HG02678 (cell line): ENCODE measurements at regions not wholly inside any gene's neighbourhood (a gene's known extent, or its start where the extent isn't known, plus 50 kb on each side); places are given as distances from the start of the nearest gene placed in this dataset.
A peak's percentile ranks its signal among the peaks of the same experiment; 100 is the strongest.

ENCODE experiments used
- ATAC-seq: cut with Tn5 transposase; IDR thresholded peaks from one replicate; pipeline ENCODE4 v1.9.1; 2021; ENCODE audit warnings: mild to moderate bottlenecking, moderate library complexity; ENCODE audit not compliant: unreplicated experiment

DNA sequence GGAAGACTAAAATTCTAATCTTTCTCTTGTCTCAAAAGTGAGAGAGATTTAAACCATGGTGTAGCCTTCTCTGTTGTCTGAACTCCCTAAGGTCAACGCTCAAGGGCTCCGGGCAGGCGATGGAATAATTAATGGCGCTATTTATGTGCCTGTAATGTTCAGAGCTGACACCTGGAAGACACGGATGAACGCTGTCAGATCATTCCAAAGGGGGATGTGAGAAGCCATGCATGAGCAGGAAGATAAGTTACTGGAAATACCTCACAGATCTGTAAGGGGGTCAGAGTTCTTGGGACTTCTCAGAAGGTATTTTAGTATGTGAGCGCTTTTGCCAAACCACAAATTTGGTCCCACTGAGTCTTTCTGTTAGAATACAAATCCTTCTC, 73.3 kb upstream of the MTPN start:
- ATAC-seq: no peak

DNA sequence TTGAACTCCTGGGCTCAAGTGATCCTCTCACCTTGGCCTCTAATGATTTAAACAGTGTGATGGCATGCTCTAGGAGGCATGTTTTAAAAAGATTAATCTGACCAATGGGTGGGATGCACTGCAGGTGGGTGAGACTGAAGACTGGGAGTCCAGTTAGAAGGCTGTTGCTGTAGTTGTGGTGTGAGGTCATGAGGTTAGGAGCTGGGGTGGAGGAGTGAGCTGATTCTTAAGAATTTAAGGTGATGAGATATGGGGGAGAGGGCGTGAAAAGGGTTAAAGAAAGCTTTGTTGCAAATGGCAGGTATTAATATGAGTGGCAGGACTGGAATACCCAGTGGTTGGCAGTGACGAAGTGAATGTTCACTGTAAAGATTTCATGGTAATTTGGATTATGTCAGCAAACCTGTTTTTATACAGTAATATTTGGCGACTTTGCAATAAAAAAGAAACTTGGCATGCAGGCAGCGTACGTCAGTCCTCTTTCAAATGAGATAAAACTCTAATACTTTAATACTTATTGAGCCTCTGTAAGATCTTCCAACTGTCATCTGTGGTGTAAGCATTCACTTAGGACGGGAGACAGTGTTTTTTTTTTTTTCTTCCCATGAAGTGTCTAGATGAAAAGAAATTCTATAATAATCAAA, 72.8 kb upstream of the MTPN start:
- ATAC-seq: no peak

- no peak for ATAC-seq
Measured at GRCh38 chr7:136049117-136049516, 72.0 kb upstream of the MTPN start.

GRCh38 chr7:136046548-136046947, 69.4 kb upstream of the MTPN start:
- no peak for ATAC-seq

DNA sequence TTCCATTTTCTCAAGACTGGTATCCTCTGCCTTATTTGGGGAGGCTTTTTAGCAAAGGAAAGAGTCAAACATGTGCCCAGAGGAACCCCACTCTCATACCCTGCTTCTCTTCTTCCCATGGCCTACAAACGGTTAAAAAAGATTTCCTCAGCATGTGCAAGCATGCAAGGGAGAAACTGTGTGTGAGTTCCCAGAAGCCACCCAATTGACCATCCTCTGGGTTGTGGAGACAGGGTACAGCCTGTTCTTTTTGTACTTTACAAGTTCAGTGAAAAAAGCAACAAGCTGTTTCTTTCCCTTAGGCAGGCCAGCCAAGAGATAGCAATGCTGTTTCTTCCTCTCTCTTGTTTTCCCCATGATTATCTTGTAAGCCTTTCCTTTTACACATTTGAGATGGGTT, 68.8 kb upstream of the MTPN start:
- ATAC-seq: no peak

DNA sequence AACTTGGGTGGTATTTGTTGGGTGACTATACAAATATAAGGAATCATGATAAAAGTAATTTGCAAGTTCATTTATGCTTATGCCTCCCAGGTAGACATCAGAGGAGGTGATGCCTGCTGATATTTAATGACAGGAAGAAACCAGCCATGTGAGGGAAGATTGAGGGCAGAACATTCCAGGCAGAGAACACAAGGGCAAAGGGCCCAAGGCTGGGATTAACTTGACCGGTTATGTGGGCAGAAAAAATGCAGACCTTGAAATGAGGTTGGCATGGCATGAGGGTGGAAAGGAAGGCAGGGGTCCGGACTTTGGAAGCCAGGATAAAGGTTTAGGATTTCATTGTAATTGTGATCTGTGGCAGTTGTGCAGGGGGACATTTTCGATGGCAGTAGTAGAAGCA, 68.0 kb upstream of the MTPN start:
- no peak for ATAC-seq

GRCh38 chr7:136039577-136040345, 62.6 kb upstream of the MTPN start:
- no peak for ATAC-seq

DNA sequence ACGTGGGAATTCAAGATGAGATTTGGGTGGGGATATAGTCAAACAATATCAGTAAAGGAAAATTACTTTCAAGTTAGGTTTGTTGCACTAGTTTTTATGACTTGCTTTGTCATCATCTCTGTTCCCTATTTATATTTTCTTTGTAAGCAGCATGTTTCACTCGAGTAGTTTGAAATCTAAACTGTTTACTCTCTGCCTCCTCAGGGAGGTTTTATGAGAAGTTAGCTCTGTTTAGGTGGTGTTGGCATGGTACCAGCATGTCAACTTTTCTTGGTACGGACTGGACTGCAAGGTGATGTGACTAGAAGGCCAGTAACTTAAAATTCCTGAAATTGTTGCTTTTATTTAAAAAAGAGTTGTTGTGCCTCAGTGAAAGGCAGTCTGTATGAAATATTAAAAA, 59.2 kb upstream of the MTPN start:
- no peak for ATAC-seq

DNA sequence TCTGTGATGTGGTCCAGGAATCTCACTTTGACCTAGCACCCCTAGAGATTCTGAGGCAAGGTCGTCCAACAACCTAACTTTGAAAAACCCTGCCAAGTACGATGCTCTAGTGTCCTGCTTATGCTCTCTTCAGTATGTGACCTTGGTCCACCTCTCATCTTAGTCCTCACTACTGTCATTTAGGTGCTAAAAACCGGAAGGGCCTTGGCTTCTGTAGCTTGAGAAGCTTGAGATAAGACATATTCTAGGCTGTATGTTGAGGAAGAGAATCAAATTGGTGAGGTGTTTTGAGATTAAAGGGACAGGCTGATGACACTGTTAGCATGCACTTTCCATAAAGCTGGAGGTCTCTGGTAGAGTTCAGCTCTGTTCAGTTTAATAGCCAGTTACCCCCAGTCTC, 57.0 kb upstream of the MTPN start:
- ATAC-seq: no peak

DNA sequence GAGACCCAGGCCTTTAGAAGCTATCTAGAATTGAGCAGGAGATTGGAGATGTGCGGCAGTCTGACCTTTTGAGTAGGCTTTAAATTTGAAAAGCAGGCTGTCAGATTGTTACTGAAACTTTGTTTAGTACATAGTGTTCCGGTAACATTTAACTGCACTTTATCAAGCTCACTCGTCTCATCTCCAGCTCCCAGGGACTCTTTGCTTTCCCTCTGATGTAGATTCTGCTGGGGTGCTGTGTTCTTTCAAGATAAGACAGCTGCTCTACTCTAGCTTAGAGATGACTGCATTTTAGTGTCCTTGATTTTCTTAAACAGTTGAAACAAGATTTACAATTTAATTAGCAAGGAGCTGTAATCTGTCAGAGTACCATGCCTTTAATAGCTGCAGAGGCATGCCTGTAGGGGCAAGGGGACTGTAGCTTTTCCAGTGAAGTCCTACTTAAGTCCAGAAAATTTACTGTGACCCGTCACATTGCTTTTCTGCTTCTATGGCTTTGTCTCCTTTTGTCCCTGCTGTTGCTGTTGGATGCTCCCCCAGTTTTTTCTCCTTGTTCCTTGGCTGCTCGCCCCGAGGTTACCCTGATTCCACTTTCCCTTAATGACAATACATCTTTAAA, 56.4 kb upstream of the MTPN start:
- no peak for ATAC-seq

DNA sequence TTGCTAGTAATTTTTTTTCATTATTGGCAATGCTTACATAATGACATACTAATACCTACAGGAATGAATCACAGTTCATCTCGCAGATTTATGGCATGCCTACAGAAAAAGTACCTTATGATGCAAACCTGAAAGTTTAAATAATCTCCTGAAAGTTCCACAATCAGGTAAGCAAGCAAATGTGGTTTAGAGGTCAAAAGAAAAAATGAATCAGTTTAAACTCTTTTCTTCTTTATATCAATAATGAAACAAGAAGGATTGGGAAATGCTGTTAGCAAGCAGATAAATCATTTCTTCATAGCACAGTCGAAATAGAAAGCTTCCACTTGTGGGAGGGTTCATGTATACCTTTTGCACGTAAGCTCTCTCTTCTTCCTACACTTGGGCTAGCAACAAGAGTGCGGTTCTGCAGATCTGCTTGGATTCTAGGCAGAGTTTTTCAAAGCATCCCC, 53.7 kb upstream of the MTPN start:
- ATAC-seq: peak; percentile 86

DNA sequence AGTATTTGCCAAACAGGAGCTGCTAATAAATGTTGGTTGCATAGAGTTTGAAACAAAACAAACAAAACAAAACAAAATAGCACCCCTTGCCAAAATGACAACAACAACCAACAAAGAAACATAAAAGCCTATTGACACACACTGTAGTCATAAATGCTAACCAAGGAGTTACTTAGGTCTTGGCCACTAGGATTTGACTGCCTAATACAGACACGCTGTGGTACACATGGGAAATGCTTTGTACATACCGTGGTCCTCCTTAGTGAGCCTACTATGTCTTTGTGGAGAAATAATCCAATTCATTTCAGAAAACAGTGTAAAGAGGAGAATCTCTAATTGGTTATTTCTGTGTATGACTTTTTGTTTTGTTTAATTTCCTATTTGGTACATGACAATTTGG, 53.2 kb upstream of the MTPN start:
- ATAC-seq: peak; percentile 3

DNA sequence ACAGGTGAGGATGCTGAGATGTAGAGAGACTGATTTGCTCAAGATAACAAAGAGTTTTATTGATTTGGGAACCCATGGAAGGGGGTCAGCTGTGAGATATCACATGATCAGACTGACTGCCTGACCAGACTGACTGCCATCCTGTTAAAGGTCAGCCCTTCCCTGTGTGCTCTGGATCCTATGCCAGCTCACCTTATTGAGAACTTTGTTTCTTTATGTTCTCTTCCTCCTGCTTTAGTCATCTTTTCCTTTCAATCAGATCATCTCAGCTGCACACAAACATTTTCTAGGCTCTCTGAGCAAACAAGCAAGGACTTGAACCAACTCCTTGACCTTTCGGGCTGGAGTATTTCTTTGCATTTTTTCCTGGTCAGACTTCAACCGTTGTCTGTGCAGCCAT, 50.0 kb upstream of the MTPN start:
- no peak for ATAC-seq
